Activated naive CD8-positive, alpha-beta T cell treated with anti-CD3 and anti-CD28 coated beads, Interleukin-2, amount 10 ng/mL, durations not matched to agents 7 days and 5 days (primary cell): ENCODE measurements at regions not wholly inside any gene's neighbourhood (a gene's known extent, or its start where the extent isn't known, plus 50 kb on each side); places are given as distances from the start of the nearest gene placed in this dataset.

ENCODE experiments used
- ATAC-seq: fragments of 150-1000 bp; cut with Tn5 transposase; one replicate; pipeline ENCODE4 v1.10.0; 2021; ENCODE audit warnings: low read depth, moderate library complexity
- POLR2A ChIA-PET: fragments of 350-600 bp; sonication (Branson Sonifier 250); formaldehyde crosslinking; loops from one replicate; lab custom pipeline; 2021; ENCODE audit warnings: antibody characterized with exemption; lab: Charles Lee
- DNase-seq: peaks from one replicate; pipeline ENCODE4 v3.0.0; 2021
- H3K27ac Mint-ChIP-seq: one replicate; pipeline ENCODE4 v1.8.0; 2022; ENCODE audit warnings: mild to moderate bottlenecking, mixed read lengths
- H3K27me3 Mint-ChIP-seq: one replicate; pipeline ENCODE4 v1.8.0; 2022; ENCODE audit warnings: mild to moderate bottlenecking, moderate library complexity, mixed read lengths
- H3K36me3 Mint-ChIP-seq: one replicate; pipeline ENCODE4 v1.8.0; 2021; ENCODE audit warnings: mild to moderate bottlenecking, mixed read lengths
- H3K4me1 Mint-ChIP-seq: one replicate; pipeline ENCODE4 v1.8.0; 2021; ENCODE audit warnings: mixed read lengths
- H3K4me3 Mint-ChIP-seq: one replicate; pipeline ENCODE4 v1.8.0; 2022; ENCODE audit warnings: mild to moderate bottlenecking, moderate library complexity, mixed read lengths
- H3K9me3 Mint-ChIP-seq: one replicate; pipeline ENCODE4 v1.8.0; 2021; ENCODE audit warnings: mixed read lengths

GRCh38 chr7:94236960-94237359, 157.7 kb upstream of the COL1A2 start:
- H3K27ac Mint-ChIP-seq, result no peak overlapping the region
- no peaks in the 10 kb centered on the region for H3K4me1 Mint-ChIP-seq
- peaks cover 3% of the 10 kb centered on the region for H3K27me3 Mint-ChIP-seq
- no peaks in the 10 kb centered on the region for H3K9me3 Mint-ChIP-seq
- DNase-seq (no peak), ATAC-seq (no peak)
- H3K4me3 Mint-ChIP-seq, result no peak overlapping the region
- no peaks in the 10 kb centered on the region for H3K36me3 Mint-ChIP-seq
- POLR2A ChIA-PET, result no interaction called here

GRCh38 chr7:94237417-94237816, 157.3 kb upstream of the COL1A2 start:
- Mint-ChIP-seq H3K36me3 (no peaks in the 10 kb centered on the region), H3K4me3 (no peak overlapping the region), H3K27ac (no peak overlapping the region), H3K27me3 (peaks cover 3% of the 10 kb centered on the region), H3K4me1 (no peaks in the 10 kb centered on the region), H3K9me3 (no peaks in the 10 kb centered on the region)
- no peak for ATAC-seq
- POLR2A ChIA-PET, result no interaction called here
- no peak for DNase-seq

- peaks cover 3% of the 10 kb centered on the region for H3K27me3 Mint-ChIP-seq
- H3K4me3 Mint-ChIP-seq, result no peak overlapping the region
- POLR2A ChIA-PET, result no interaction called here
- no peak for DNase-seq
- ATAC-seq, result no peak
- H3K4me1 Mint-ChIP-seq, result no peaks in the 10 kb centered on the region
- no peaks in the 10 kb centered on the region for H3K36me3 Mint-ChIP-seq
- no peak overlapping the region for H3K27ac Mint-ChIP-seq
- no peaks in the 10 kb centered on the region for H3K9me3 Mint-ChIP-seq
Measured at GRCh38 chr7:94239661-94240234, 154.9 kb upstream of the COL1A2 start.

GRCh38 chr7:94240902-94241301, 153.8 kb upstream of the COL1A2 start:
- ATAC-seq (no peak), DNase-seq (no peak)
- H3K4me1 Mint-ChIP-seq, result no peaks in the 10 kb centered on the region
- H3K4me3 Mint-ChIP-seq, result no peak overlapping the region
- H3K27ac Mint-ChIP-seq, result no peak overlapping the region
- peaks cover 3% of the 10 kb centered on the region for H3K27me3 Mint-ChIP-seq
- no peaks in the 10 kb centered on the region for H3K9me3 Mint-ChIP-seq
- POLR2A ChIA-PET, result no interaction called here
- no peaks in the 10 kb centered on the region for H3K36me3 Mint-ChIP-seq

GRCh38 chr7:94241402-94241925, 153.2 kb upstream of the COL1A2 start:
- Mint-ChIP-seq H3K27ac (no peak overlapping the region), H3K27me3 (peaks cover 3% of the 10 kb centered on the region), H3K36me3 (no peaks in the 10 kb centered on the region), H3K4me3 (no peak overlapping the region), H3K4me1 (no peaks in the 10 kb centered on the region), H3K9me3 (no peaks in the 10 kb centered on the region)
- POLR2A ChIA-PET, result no interaction called here
- DNase-seq (no peak), ATAC-seq (no peak)

- H3K27me3 Mint-ChIP-seq, result peaks cover under 1% of the 10 kb centered on the region
- DNase-seq, result no peak
Measured at GRCh38 chr7:94243066-94243711, 151.5 kb upstream of the COL1A2 start.

GRCh38 chr7:94244760-94245159, 149.9 kb upstream of the COL1A2 start:
- no peak overlapping the region for H3K27ac Mint-ChIP-seq
- POLR2A ChIA-PET, result no interaction called here
- H3K4me1 Mint-ChIP-seq, result no peaks in the 10 kb centered on the region

More at GRCh38 chr7:94243066-94243711, 151.5 kb upstream of the COL1A2 start:
- no peak for ATAC-seq
- Mint-ChIP-seq H3K9me3 (peaks cover 1% of the 10 kb centered on the region), H3K4me3 (no peak overlapping the region), H3K36me3 (no peaks in the 10 kb centered on the region), H3K4me1 (no peaks in the 10 kb centered on the region), H3K27ac (no peak overlapping the region)
- POLR2A ChIA-PET, result no interaction called here

GRCh38 chr7:94245500-94245899, 149.2 kb upstream of the COL1A2 start:
- no peak for ATAC-seq
- H3K4me1 Mint-ChIP-seq, result no peaks in the 10 kb centered on the region
- H3K4me3 Mint-ChIP-seq, result no peak overlapping the region
- H3K9me3 Mint-ChIP-seq, result peaks cover 1% of the 10 kb centered on the region
- POLR2A ChIA-PET, result no interaction called here
- no peaks in the 10 kb centered on the region for H3K36me3 Mint-ChIP-seq
- DNase-seq, result no peak
- no peak overlapping the region for H3K27ac Mint-ChIP-seq
- H3K27me3 Mint-ChIP-seq, result peaks cover 5% of the 10 kb centered on the region

More at GRCh38 chr7:94244760-94245159, 149.9 kb upstream of the COL1A2 start:
- H3K36me3 Mint-ChIP-seq, result no peaks in the 10 kb centered on the region
- no peak for DNase-seq
- no peak for ATAC-seq
- H3K4me3 Mint-ChIP-seq, result no peak overlapping the region
- peaks cover 2% of the 10 kb centered on the region for H3K27me3 Mint-ChIP-seq
- H3K9me3 Mint-ChIP-seq, result peaks cover 1% of the 10 kb centered on the region

- Mint-ChIP-seq H3K4me1 (no peaks in the 10 kb centered on the region), H3K9me3 (peaks cover 1% of the 10 kb centered on the region), H3K27ac (no peak overlapping the region), H3K27me3 (peaks cover 7% of the 10 kb centered on the region), H3K36me3 (no peaks in the 10 kb centered on the region), H3K4me3 (no peak overlapping the region)
- POLR2A ChIA-PET, result no interaction called here
- ATAC-seq, result no peak
- no peak for DNase-seq
Measured at GRCh38 chr7:94247970-94248369, 146.7 kb upstream of the COL1A2 start.

GRCh38 chr7:94249631-94250030, 145.1 kb upstream of the COL1A2 start:
- ATAC-seq (no peak), DNase-seq (no peak)
- Mint-ChIP-seq H3K9me3 (peaks cover 1% of the 10 kb centered on the region), H3K27ac (no peak overlapping the region), H3K27me3 (peaks cover 7% of the 10 kb centered on the region), H3K4me3 (no peak overlapping the region), H3K4me1 (no peaks in the 10 kb centered on the region), H3K36me3 (no peaks in the 10 kb centered on the region)
- POLR2A ChIA-PET, result no interaction called here

- no peak for ATAC-seq
- Mint-ChIP-seq H3K9me3 (peaks cover 1% of the 10 kb centered on the region), H3K4me3 (no peak overlapping the region), H3K4me1 (no peaks in the 10 kb centered on the region), H3K36me3 (no peaks in the 10 kb centered on the region), H3K27ac (no peak overlapping the region), H3K27me3 (peaks cover 7% of the 10 kb centered on the region)
- DNase-seq, result no peak
- POLR2A ChIA-PET, result no interaction called here
Measured at GRCh38 chr7:94250124-94250523, 144.6 kb upstream of the COL1A2 start.

GRCh38 chr7:94250987-94251386, 143.7 kb upstream of the COL1A2 start:
- Mint-ChIP-seq H3K27ac (no peak overlapping the region), H3K27me3 (peaks cover 7% of the 10 kb centered on the region), H3K9me3 (peaks cover 1% of the 10 kb centered on the region), H3K4me1 (no peaks in the 10 kb centered on the region), H3K36me3 (no peaks in the 10 kb centered on the region), H3K4me3 (no peak overlapping the region)
- DNase-seq, result no peak
- ATAC-seq, result no peak
- POLR2A ChIA-PET, result no interaction called here

- no peaks in the 10 kb centered on the region for H3K4me1 Mint-ChIP-seq
- H3K9me3 Mint-ChIP-seq, result no peaks in the 10 kb centered on the region
- ATAC-seq (no peak), DNase-seq (no peak)
- H3K27me3 Mint-ChIP-seq, result peaks cover 7% of the 10 kb centered on the region
- H3K36me3 Mint-ChIP-seq, result no peaks in the 10 kb centered on the region
- no peak overlapping the region for H3K4me3 Mint-ChIP-seq
- H3K27ac Mint-ChIP-seq, result no peak overlapping the region
- POLR2A ChIA-PET, result no interaction called here
Measured at GRCh38 chr7:94252124-94252523, 142.6 kb upstream of the COL1A2 start.

GRCh38 chr7:94252971-94253370, 141.7 kb upstream of the COL1A2 start:
- no peaks in the 10 kb centered on the region for H3K4me1 Mint-ChIP-seq
- no peak overlapping the region for H3K4me3 Mint-ChIP-seq
- no peaks in the 10 kb centered on the region for H3K9me3 Mint-ChIP-seq
- DNase-seq (no peak), ATAC-seq (no peak)
- POLR2A ChIA-PET, result no interaction called here
- no peaks in the 10 kb centered on the region for H3K36me3 Mint-ChIP-seq
- H3K27me3 Mint-ChIP-seq, result peaks cover 7% of the 10 kb centered on the region
- H3K27ac Mint-ChIP-seq, result no peak overlapping the region
